T-helper 2 cell treated with Interferon-gamma antibody and Interleukin-4, amounts not matched to agents 5 μg/mL and 100 μg/mL, for 36 hours (primary cell): ENCODE measurements at regions not wholly inside any gene's neighbourhood (a gene's known extent, or its start where the extent isn't known, plus 50 kb on each side); places are given as distances from the start of the nearest gene placed in this dataset.

Experiments used
- DNase-seq: peaks from one replicate; pipeline ENCODE4 v3.0.0; 2021; ENCODE audit warnings: low spot score
- H3K27ac Mint-ChIP-seq: one replicate; pipeline ENCODE4 v1.8.0; 2021; ENCODE audit warnings: mild to moderate bottlenecking, mixed read lengths
- H3K27me3 Mint-ChIP-seq: one replicate; pipeline ENCODE4 v1.8.0; 2021; ENCODE audit warnings: low read depth, mixed read lengths
- H3K36me3 Mint-ChIP-seq: one replicate; pipeline ENCODE4 v1.8.0; 2021; ENCODE audit warnings: low read depth, mixed read lengths
- H3K4me1 Mint-ChIP-seq: one replicate; pipeline ENCODE4 v1.8.0; 2021; ENCODE audit warnings: low read depth, mixed read lengths
- H3K4me3 Mint-ChIP-seq: one replicate; pipeline ENCODE4 v1.8.0; 2022; ENCODE audit warnings: mild to moderate bottlenecking, moderate library complexity, mixed read lengths
- H3K9me3 Mint-ChIP-seq: one replicate; pipeline ENCODE4 v1.8.0; 2021; ENCODE audit warnings: mixed read lengths

- H3K4me1 Mint-ChIP-seq, result peaks cover 5% of the 10 kb centered on the region
- no peak for DNase-seq
- H3K27me3 Mint-ChIP-seq, result peaks cover 10% of the 10 kb centered on the region
- H3K9me3 Mint-ChIP-seq, result peaks cover 9% of the 10 kb centered on the region
- no peak overlapping the region for H3K27ac Mint-ChIP-seq
- H3K36me3 Mint-ChIP-seq, result no peaks in the 10 kb centered on the region
- no peak overlapping the region for H3K4me3 Mint-ChIP-seq
Measured at GRCh38 chr1:93784538-93784937, 94.5 kb downstream of the DNTTIP2 start.

- Mint-ChIP-seq H3K4me1 (peaks cover 10% of the 10 kb centered on the region), H3K9me3 (peaks cover 5% of the 10 kb centered on the region), H3K27me3 (peaks cover 10% of the 10 kb centered on the region), H3K27ac (no peak overlapping the region), H3K4me3 (no peak overlapping the region), H3K36me3 (no peaks in the 10 kb centered on the region)
- DNase-seq, result no peak
Measured at GRCh38 chr1:93783876-93784275, 95.1 kb downstream of the DNTTIP2 start.

- no peak for DNase-seq
- no peak overlapping the region for H3K4me3 Mint-ChIP-seq
- no peak overlapping the region for H3K27ac Mint-ChIP-seq
- no peaks in the 10 kb centered on the region for H3K36me3 Mint-ChIP-seq
- peaks cover 17% of the 10 kb centered on the region for H3K4me1 Mint-ChIP-seq
- H3K9me3 Mint-ChIP-seq, result no peaks in the 10 kb centered on the region
- H3K27me3 Mint-ChIP-seq, result peaks cover 15% of the 10 kb centered on the region
Measured at GRCh38 chr1:93779540-93780165, 98.0 kb upstream of the BCAR3 start.

- Mint-ChIP-seq H3K27me3 (peaks cover 20% of the 10 kb centered on the region), H3K4me3 (no peak overlapping the region), H3K36me3 (no peaks in the 10 kb centered on the region), H3K4me1 (peaks cover 17% of the 10 kb centered on the region), H3K9me3 (no peaks in the 10 kb centered on the region), H3K27ac (no peak overlapping the region)
- DNase-seq, result no peak
Measured at GRCh38 chr1:93778457-93778856, 96.8 kb upstream of the BCAR3 start.

GRCh38 chr1:93777255-93777654 is 95.6 kb upstream of the BCAR3 start:
- Mint-ChIP-seq H3K27me3 (peaks cover 20% of the 10 kb centered on the region), H3K27ac (no peak overlapping the region), H3K4me3 (no peak overlapping the region), H3K4me1 (peaks cover 13% of the 10 kb centered on the region), H3K9me3 (no peaks in the 10 kb centered on the region), H3K36me3 (no peaks in the 10 kb centered on the region)
- no peak for DNase-seq

GRCh38 chr1:93776728-93777127 is 95.1 kb upstream of the BCAR3 start:
- Mint-ChIP-seq H3K4me3 (no peak overlapping the region), H3K27me3 (peaks cover 21% of the 10 kb centered on the region), H3K9me3 (no peaks in the 10 kb centered on the region), H3K4me1 (peaks cover 13% of the 10 kb centered on the region), H3K27ac (no peak overlapping the region), H3K36me3 (no peaks in the 10 kb centered on the region)
- DNase-seq, result no peak

GRCh38 chr1:93775224-93775623 is 93.6 kb upstream of the BCAR3 start:
- no peak for DNase-seq
- Mint-ChIP-seq H3K4me3 (no peak overlapping the region), H3K27ac (no peak overlapping the region), H3K9me3 (no peaks in the 10 kb centered on the region), H3K4me1 (peaks cover 13% of the 10 kb centered on the region), H3K27me3 (peaks cover 22% of the 10 kb centered on the region), H3K36me3 (no peaks in the 10 kb centered on the region)

- Mint-ChIP-seq H3K4me3 (no peak overlapping the region), H3K36me3 (no peaks in the 10 kb centered on the region), H3K27me3 (peaks cover 22% of the 10 kb centered on the region), H3K27ac (no peak overlapping the region), H3K4me1 (peaks cover 12% of the 10 kb centered on the region), H3K9me3 (no peaks in the 10 kb centered on the region)
- no peak for DNase-seq
Measured at GRCh38 chr1:93774707-93775106, 93.1 kb upstream of the BCAR3 start.

- DNase-seq, result no peak
- Mint-ChIP-seq H3K4me1 (peaks cover 10% of the 10 kb centered on the region), H3K4me3 (no peak overlapping the region), H3K9me3 (no peaks in the 10 kb centered on the region), H3K36me3 (no peaks in the 10 kb centered on the region), H3K27me3 (peaks cover 22% of the 10 kb centered on the region), H3K27ac (no peak overlapping the region)
Measured at GRCh38 chr1:93773049-93773838, 91.6 kb upstream of the BCAR3 start.

- Mint-ChIP-seq H3K36me3 (no peaks in the 10 kb centered on the region), H3K9me3 (no peaks in the 10 kb centered on the region), H3K27ac (no peak overlapping the region)
Measured at GRCh38 chr1:93771843-93772242, 90.2 kb upstream of the BCAR3 start.

GRCh38 chr1:93770640-93771039 is 89.0 kb upstream of the BCAR3 start:
- H3K4me1 Mint-ChIP-seq, result peaks cover 29% of the 10 kb centered on the region
- H3K9me3 Mint-ChIP-seq, result no peaks in the 10 kb centered on the region
- H3K27ac Mint-ChIP-seq, result no peak overlapping the region
- H3K4me3 Mint-ChIP-seq, result no peak overlapping the region
- DNase-seq, result no peak
- no peaks in the 10 kb centered on the region for H3K36me3 Mint-ChIP-seq
- H3K27me3 Mint-ChIP-seq, result peaks cover 15% of the 10 kb centered on the region

More at GRCh38 chr1:93771843-93772242, 90.2 kb upstream of the BCAR3 start:
- Mint-ChIP-seq H3K4me1 (peaks cover 20% of the 10 kb centered on the region), H3K27me3 (peaks cover 18% of the 10 kb centered on the region), H3K4me3 (no peak overlapping the region)
- no peak for DNase-seq

GRCh38 chr1:93769777-93770176 is 88.1 kb upstream of the BCAR3 start:
- Mint-ChIP-seq H3K4me3 (no peak overlapping the region), H3K9me3 (no peaks in the 10 kb centered on the region), H3K36me3 (no peaks in the 10 kb centered on the region), H3K27me3 (peaks cover 11% of the 10 kb centered on the region), H3K4me1 (peaks cover 27% of the 10 kb centered on the region), H3K27ac (no peak overlapping the region)
- DNase-seq, result no peak

- Mint-ChIP-seq H3K36me3 (no peaks in the 10 kb centered on the region), H3K27me3 (peaks cover 6% of the 10 kb centered on the region), H3K4me3 (no peak overlapping the region), H3K9me3 (no peaks in the 10 kb centered on the region), H3K4me1 (peaks cover 39% of the 10 kb centered on the region), H3K27ac (no peak overlapping the region)
- no peak for DNase-seq
Measured at GRCh38 chr1:93768380-93768863, 86.8 kb upstream of the BCAR3 start.

GRCh38 chr1:93766451-93766850 is 84.8 kb upstream of the BCAR3 start:
- Mint-ChIP-seq H3K36me3 (no peaks in the 10 kb centered on the region), H3K27me3 (no peaks in the 10 kb centered on the region), H3K4me1 (peaks cover 48% of the 10 kb centered on the region), H3K27ac (no peak overlapping the region), H3K9me3 (no peaks in the 10 kb centered on the region), H3K4me3 (peak overlapping the region; percentile 7)
- no peak for DNase-seq
